ENCODE measurements at regions not wholly inside any gene's neighbourhood (a gene's known extent, or its start where the extent isn't known, plus 50 kb on each side); places are given as distances from the start of the nearest gene placed in this dataset.

GRCh38 chr2:51516667-51517066, 484.7 kb upstream of the NRXN1 start:
- Histone ChIP-seq H3K27me3 (replicated peaks; ENCODE audit: control insufficient read depth, insufficient read depth, low read length, poor library complexity, severe bottlenecking) (no peaks in the 10 kb centered on the region), H3K9me3 (ENCODE audit: control insufficient read depth, low read length) (no peaks in the 10 kb centered on the region), H3K36me3 (ENCODE audit: control insufficient read depth, insufficient read depth, low read length) (no peaks in the 10 kb centered on the region), H3K4me1 (ENCODE audit: control insufficient read depth, insufficient read depth, low read length, poor library complexity, severe bottlenecking) (no peaks in the 10 kb centered on the region), H3K27ac (ENCODE audit: insufficient read depth, low read length, poor library complexity, severe bottlenecking) (no peak overlapping the region), H3K4me3 (ENCODE audit: insufficient read depth, low read depth, low read length, poor library complexity, severe bottlenecking) (no peak overlapping the region)
- no peak for DNase-seq

DNA sequence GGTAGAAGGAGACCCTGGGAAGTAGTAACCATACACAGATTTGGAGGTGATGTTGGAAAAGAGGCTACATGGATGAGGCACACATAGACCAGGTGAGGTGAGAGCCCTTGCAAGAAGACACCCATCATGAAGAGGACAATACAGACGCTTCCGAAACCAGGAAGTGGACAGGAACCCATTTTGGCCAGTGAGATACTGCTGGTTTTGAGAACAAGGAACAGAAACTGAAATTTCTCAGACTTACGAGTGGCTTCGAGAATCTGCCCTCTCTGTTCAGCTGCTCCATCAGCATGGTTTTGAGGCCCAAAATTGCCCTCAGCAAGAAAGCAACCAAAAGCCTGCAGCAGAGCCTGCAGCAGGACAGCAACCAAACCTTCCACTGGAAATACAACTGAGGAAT, 479.1 kb upstream of the NRXN1 start:
- Histone ChIP-seq H3K36me3 (ENCODE audit: control insufficient read depth, insufficient read depth, low read length) (no peaks in the 10 kb centered on the region), H3K4me3 (ENCODE audit: insufficient read depth, low read depth, low read length, poor library complexity, severe bottlenecking) (no peak overlapping the region), H3K4me1 (ENCODE audit: control insufficient read depth, insufficient read depth, low read length, poor library complexity, severe bottlenecking) (no peaks in the 10 kb centered on the region), H3K27me3 (replicated peaks; ENCODE audit: control insufficient read depth, insufficient read depth, low read length, poor library complexity, severe bottlenecking) (no peaks in the 10 kb centered on the region), H3K27ac (ENCODE audit: insufficient read depth, low read length, poor library complexity, severe bottlenecking) (no peak overlapping the region), H3K9me3 (ENCODE audit: control insufficient read depth, low read length) (no peaks in the 10 kb centered on the region)
- no peak for DNase-seq

DNA sequence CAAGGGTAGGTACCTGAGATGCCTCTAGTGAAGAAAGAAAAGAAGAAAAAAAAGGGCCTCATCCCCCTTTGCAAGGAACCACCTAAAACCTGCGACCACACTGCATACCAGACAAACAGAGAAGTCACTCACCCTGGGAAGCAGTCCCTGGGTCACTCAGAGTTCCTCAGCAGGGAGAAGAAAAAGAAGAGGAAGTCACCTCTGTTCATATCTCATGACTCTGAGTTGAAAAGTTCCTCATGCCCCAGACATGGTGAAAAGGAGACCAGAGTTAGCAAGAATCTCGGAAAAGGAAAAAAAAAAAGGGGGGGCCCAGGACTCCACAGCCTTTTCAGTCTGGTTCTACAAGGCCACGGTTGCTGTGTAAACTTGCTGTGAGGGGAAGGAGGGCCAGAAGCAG, 478.4 kb upstream of the NRXN1 start:
- no peak for DNase-seq
- no peak overlapping the region for H3K27ac ChIP-seq (ENCODE audit: insufficient read depth, low read length, poor library complexity, severe bottlenecking)
- no peaks in the 10 kb centered on the region for H3K27me3 ChIP-seq (replicated peaks; ENCODE audit: control insufficient read depth, insufficient read depth, low read length, poor library complexity, severe bottlenecking)
- H3K4me1 ChIP-seq (ENCODE audit: control insufficient read depth, insufficient read depth, low read length, poor library complexity, severe bottlenecking): no peaks in the 10 kb centered on the region
- H3K36me3 ChIP-seq (ENCODE audit: control insufficient read depth, insufficient read depth, low read length): no peaks in the 10 kb centered on the region
- H3K4me3 ChIP-seq (ENCODE audit: insufficient read depth, low read depth, low read length, poor library complexity, severe bottlenecking): no peak overlapping the region
- H3K9me3 ChIP-seq (ENCODE audit: control insufficient read depth, low read length): no peaks in the 10 kb centered on the region

DNA sequence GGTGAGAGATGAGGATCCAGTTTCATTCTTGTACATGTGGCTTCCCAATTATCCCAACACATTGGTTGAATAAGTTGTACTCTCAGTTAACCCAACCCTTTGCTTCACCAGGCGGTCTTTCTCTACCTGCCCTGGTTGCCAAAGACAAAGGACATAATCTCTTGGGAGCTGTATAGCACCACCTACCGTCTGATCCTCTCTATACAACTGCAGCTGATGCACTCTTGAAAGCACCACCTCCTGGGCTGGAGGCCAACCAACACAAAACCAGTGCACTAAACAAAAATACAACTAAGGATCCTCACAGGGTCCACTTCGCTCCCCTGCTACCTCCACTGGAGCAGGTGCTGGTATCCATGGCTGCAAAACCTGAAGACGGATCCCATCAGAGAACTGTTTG, 473.6 kb upstream of the NRXN1 start:
- H3K4me1 ChIP-seq (ENCODE audit: control insufficient read depth, insufficient read depth, low read length, poor library complexity, severe bottlenecking): no peaks in the 10 kb centered on the region
- no peaks in the 10 kb centered on the region for H3K36me3 ChIP-seq (ENCODE audit: control insufficient read depth, insufficient read depth, low read length)
- no peaks in the 10 kb centered on the region for H3K27me3 ChIP-seq (replicated peaks; ENCODE audit: control insufficient read depth, insufficient read depth, low read length, poor library complexity, severe bottlenecking)
- H3K9me3 ChIP-seq (ENCODE audit: control insufficient read depth, low read length): no peaks in the 10 kb centered on the region
- no peak overlapping the region for H3K4me3 ChIP-seq (ENCODE audit: insufficient read depth, low read depth, low read length, poor library complexity, severe bottlenecking)
- H3K27ac ChIP-seq (ENCODE audit: insufficient read depth, low read length, poor library complexity, severe bottlenecking): no peak overlapping the region
- no peak for DNase-seq

DNA sequence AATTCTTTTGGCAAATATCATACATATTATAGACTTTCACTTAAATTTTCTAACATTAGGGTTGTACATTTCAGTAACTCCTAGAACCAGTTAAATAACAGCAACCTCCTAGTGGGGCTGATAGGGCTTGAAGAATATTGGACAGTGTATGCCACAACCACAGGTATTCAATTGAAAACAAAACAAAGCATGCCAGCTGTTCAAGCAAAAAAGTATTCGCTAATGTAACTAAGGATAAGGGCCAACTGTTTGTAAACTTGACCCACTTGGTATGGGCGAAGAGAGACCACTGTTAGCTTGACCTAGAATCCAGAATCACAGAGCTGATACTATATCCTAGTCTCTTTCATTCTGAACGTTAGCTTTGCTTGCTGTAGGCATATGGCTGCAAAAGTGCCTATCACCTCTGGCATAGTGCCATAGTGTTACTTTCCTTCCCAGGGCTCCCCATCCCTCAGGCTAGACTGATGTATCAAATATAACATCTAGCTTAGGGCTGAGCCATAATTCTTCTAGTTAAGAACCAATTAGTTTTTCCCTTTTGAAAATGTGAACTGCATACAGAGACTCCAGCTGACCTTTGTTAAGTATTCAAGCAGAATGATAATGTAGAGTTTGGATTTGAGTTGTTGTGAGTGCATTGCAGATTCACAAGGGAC, 458.8 kb upstream of the NRXN1 start:
- Histone ChIP-seq H3K4me3 (ENCODE audit: insufficient read depth, low read depth, low read length, poor library complexity, severe bottlenecking) (no peak overlapping the region), H3K27ac (ENCODE audit: insufficient read depth, low read length, poor library complexity, severe bottlenecking) (no peak overlapping the region), H3K36me3 (ENCODE audit: control insufficient read depth, insufficient read depth, low read length) (no peaks in the 10 kb centered on the region), H3K4me1 (ENCODE audit: control insufficient read depth, insufficient read depth, low read length, poor library complexity, severe bottlenecking) (no peaks in the 10 kb centered on the region), H3K27me3 (replicated peaks; ENCODE audit: control insufficient read depth, insufficient read depth, low read length, poor library complexity, severe bottlenecking) (no peaks in the 10 kb centered on the region), H3K9me3 (ENCODE audit: control insufficient read depth, low read length) (no peaks in the 10 kb centered on the region)
- DNase-seq: no peak

GRCh38 chr2:51484605-51485004, 452.7 kb upstream of the NRXN1 start:
- no peaks in the 10 kb centered on the region for H3K9me3 ChIP-seq (ENCODE audit: control insufficient read depth, low read length)
- H3K4me1 ChIP-seq (ENCODE audit: control insufficient read depth, insufficient read depth, low read length, poor library complexity, severe bottlenecking): no peaks in the 10 kb centered on the region
- no peaks in the 10 kb centered on the region for H3K27me3 ChIP-seq (replicated peaks; ENCODE audit: control insufficient read depth, insufficient read depth, low read length, poor library complexity, severe bottlenecking)
- no peak overlapping the region for H3K4me3 ChIP-seq (ENCODE audit: insufficient read depth, low read depth, low read length, poor library complexity, severe bottlenecking)
- no peak for DNase-seq
- H3K36me3 ChIP-seq (ENCODE audit: control insufficient read depth, insufficient read depth, low read length): no peaks in the 10 kb centered on the region
- H3K27ac ChIP-seq (ENCODE audit: insufficient read depth, low read length, poor library complexity, severe bottlenecking): no peak overlapping the region

- no peaks in the 10 kb centered on the region for H3K4me1 ChIP-seq (ENCODE audit: control insufficient read depth, insufficient read depth, low read length, poor library complexity, severe bottlenecking)
- H3K4me3 ChIP-seq (ENCODE audit: insufficient read depth, low read depth, low read length, poor library complexity, severe bottlenecking): no peak overlapping the region
- no peaks in the 10 kb centered on the region for H3K36me3 ChIP-seq (ENCODE audit: control insufficient read depth, insufficient read depth, low read length)
- H3K27me3 ChIP-seq (replicated peaks; ENCODE audit: control insufficient read depth, insufficient read depth, low read length, poor library complexity, severe bottlenecking): no peaks in the 10 kb centered on the region
- H3K9me3 ChIP-seq (ENCODE audit: control insufficient read depth, low read length): no peaks in the 10 kb centered on the region
- no peak overlapping the region for H3K27ac ChIP-seq (ENCODE audit: insufficient read depth, low read length, poor library complexity, severe bottlenecking)
- no peak for DNase-seq
These were observed 451.8 kb upstream of the NRXN1 start for GRCh38 chr2:51483720-51484119.

DNA sequence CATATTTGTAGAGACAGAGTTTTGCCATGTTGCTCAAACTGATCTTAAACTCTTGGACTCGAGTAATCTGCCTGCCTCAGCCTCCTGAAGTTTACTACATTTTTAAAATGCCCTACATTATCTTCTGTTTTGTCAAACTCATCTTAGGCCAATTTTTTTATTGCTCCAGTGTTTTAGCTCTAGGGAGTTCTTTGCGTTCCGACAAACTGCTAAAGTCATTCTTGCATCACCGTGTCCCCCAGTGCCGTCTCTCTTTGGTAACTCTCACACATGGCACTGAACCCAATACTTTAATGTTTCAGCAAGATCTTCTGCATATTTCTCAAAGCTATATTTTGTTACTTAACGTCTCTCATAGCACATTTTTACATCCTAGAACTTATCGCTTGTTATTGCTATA, 440.9 kb upstream of the NRXN1 start:
- no peak overlapping the region for H3K4me3 ChIP-seq (ENCODE audit: insufficient read depth, low read depth, low read length, poor library complexity, severe bottlenecking)
- no peaks in the 10 kb centered on the region for H3K36me3 ChIP-seq (ENCODE audit: control insufficient read depth, insufficient read depth, low read length)
- H3K4me1 ChIP-seq (ENCODE audit: control insufficient read depth, insufficient read depth, low read length, poor library complexity, severe bottlenecking): no peaks in the 10 kb centered on the region
- H3K9me3 ChIP-seq (ENCODE audit: control insufficient read depth, low read length): no peaks in the 10 kb centered on the region
- H3K27ac ChIP-seq (ENCODE audit: insufficient read depth, low read length, poor library complexity, severe bottlenecking): no peak overlapping the region
- DNase-seq: no peak
- no peaks in the 10 kb centered on the region for H3K27me3 ChIP-seq (replicated peaks; ENCODE audit: control insufficient read depth, insufficient read depth, low read length, poor library complexity, severe bottlenecking)

DNA sequence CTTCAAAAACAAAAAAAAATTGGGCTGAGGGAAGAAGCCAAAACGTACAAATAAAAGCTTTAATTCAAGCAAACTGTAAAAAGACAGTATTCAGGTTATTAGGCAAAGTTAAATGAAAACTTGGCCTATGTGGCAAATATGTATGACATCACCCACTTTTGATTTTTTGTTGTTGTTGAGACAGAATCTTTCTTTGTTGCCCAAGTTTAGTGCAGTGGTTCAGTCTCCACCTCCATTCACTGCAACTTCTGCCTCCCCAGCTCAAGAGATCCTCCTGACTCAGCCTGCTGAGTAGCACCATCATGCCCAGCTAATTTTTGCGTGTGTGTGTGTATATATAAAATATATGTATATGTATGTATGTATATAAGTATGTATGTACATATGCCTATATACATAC, 440.4 kb upstream of the NRXN1 start:
- Histone ChIP-seq H3K4me1 (ENCODE audit: control insufficient read depth, insufficient read depth, low read length, poor library complexity, severe bottlenecking) (no peaks in the 10 kb centered on the region), H3K27me3 (replicated peaks; ENCODE audit: control insufficient read depth, insufficient read depth, low read length, poor library complexity, severe bottlenecking) (no peaks in the 10 kb centered on the region), H3K27ac (ENCODE audit: insufficient read depth, low read length, poor library complexity, severe bottlenecking) (no peak overlapping the region), H3K9me3 (ENCODE audit: control insufficient read depth, low read length) (no peaks in the 10 kb centered on the region), H3K4me3 (ENCODE audit: insufficient read depth, low read depth, low read length, poor library complexity, severe bottlenecking) (no peak overlapping the region), H3K36me3 (ENCODE audit: control insufficient read depth, insufficient read depth, low read length) (no peaks in the 10 kb centered on the region)
- DNase-seq: no peak

- Histone ChIP-seq H3K9me3 (ENCODE audit: control insufficient read depth, low read length) (no peaks in the 10 kb centered on the region), H3K4me3 (ENCODE audit: insufficient read depth, low read depth, low read length, poor library complexity, severe bottlenecking) (no peak overlapping the region), H3K27me3 (replicated peaks; ENCODE audit: control insufficient read depth, insufficient read depth, low read length, poor library complexity, severe bottlenecking) (no peaks in the 10 kb centered on the region), H3K4me1 (ENCODE audit: control insufficient read depth, insufficient read depth, low read length, poor library complexity, severe bottlenecking) (no peaks in the 10 kb centered on the region), H3K27ac (ENCODE audit: insufficient read depth, low read length, poor library complexity, severe bottlenecking) (no peak overlapping the region), H3K36me3 (ENCODE audit: control insufficient read depth, insufficient read depth, low read length) (no peaks in the 10 kb centered on the region)
- DNase-seq: no peak
These were observed 437.2 kb upstream of the NRXN1 start for GRCh38 chr2:51469102-51469501.

All from effector memory CD4-positive, alpha-beta T cell (primary cell).